ENCODE measurements at regions not wholly inside any gene's neighbourhood (a gene's known extent, or its start where the extent isn't known, plus 50 kb on each side); places are given as distances from the start of the nearest gene placed in this dataset.
A peak's percentile ranks its signal among the peaks of the same experiment; 100 is the strongest.

- H3K4me3 ChIP-seq (ENCODE audit: low read depth, low read length): no peak overlapping the region
- in situ Hi-C loops (cut with HindIII; ENCODE audit: low pct_ligation_motif_present, low sequenced_read_pairs): no loop called here
- TF ChIP-seq, protein P1, sequence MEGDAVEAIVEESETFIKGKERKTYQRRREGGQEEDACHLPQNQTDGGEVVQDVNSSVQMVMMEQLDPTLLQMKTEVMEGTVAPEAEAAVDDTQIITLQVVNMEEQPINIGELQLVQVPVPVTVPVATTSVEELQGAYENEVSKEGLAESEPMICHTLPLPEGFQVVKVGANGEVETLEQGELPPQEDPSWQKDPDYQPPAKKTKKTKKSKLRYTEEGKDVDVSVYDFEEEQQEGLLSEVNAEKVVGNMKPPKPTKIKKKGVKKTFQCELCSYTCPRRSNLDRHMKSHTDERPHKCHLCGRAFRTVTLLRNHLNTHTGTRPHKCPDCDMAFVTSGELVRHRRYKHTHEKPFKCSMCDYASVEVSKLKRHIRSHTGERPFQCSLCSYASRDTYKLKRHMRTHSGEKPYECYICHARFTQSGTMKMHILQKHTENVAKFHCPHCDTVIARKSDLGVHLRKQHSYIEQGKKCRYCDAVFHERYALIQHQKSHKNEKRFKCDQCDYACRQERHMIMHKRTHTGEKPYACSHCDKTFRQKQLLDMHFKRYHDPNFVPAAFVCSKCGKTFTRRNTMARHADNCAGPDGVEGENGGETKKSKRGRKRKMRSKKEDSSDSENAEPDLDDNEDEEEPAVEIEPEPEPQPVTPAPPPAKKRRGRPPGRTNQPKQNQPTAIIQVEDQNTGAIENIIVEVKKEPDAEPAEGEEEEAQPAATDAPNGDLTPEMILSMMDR (IDR thresholded peaks at IDR 0.05; ENCODE audit: low read depth, low read length, missing control alignments): no peak
- H3K27ac ChIP-seq: no peak overlapping the region
- no peak for DNase-seq
- no peaks in the 10 kb centered on the region for H3K36me3 ChIP-seq (replicated peaks)
- no peaks in the 10 kb centered on the region for H3K27me3 ChIP-seq (replicated peaks)
Observed at GRCh38 chr11:59285716-59286260, 72.9 kb upstream of the OR5AN1 start.

- no peak overlapping the region for H3K4me3 ChIP-seq (ENCODE audit: low read depth, low read length)
- no peak overlapping the region for H3K27ac ChIP-seq
- TF ChIP-seq, protein P1 (IDR thresholded peaks at IDR 0.05; ENCODE audit: low read depth, low read length, missing control alignments): no peak
- in situ Hi-C loops (cut with HindIII; ENCODE audit: low pct_ligation_motif_present, low sequenced_read_pairs): no loop called here
- no peaks in the 10 kb centered on the region for H3K27me3 ChIP-seq (replicated peaks)
- DNase-seq: no peak
- H3K36me3 ChIP-seq (replicated peaks): no peaks in the 10 kb centered on the region
Observed at GRCh38 chr11:59284773-59285129, 72.0 kb upstream of the MPEG1 start.

- DNase-seq: peak; percentile 55
- TF ChIP-seq, protein P1 (IDR thresholded peaks at IDR 0.05; ENCODE audit: low read depth, low read length, missing control alignments): peak; percentile 84
- H3K36me3 ChIP-seq (replicated peaks): no peaks in the 10 kb centered on the region
- no peak overlapping the region for H3K4me3 ChIP-seq (ENCODE audit: low read depth, low read length)
- in situ Hi-C loops (cut with HindIII; ENCODE audit: low pct_ligation_motif_present, low sequenced_read_pairs): no loop called here
- H3K27me3 ChIP-seq (replicated peaks): no peaks in the 10 kb centered on the region
- H3K27ac ChIP-seq: no peak overlapping the region
Observed at GRCh38 chr11:59283825-59284772, 71.4 kb upstream of the MPEG1 start.

DNA sequence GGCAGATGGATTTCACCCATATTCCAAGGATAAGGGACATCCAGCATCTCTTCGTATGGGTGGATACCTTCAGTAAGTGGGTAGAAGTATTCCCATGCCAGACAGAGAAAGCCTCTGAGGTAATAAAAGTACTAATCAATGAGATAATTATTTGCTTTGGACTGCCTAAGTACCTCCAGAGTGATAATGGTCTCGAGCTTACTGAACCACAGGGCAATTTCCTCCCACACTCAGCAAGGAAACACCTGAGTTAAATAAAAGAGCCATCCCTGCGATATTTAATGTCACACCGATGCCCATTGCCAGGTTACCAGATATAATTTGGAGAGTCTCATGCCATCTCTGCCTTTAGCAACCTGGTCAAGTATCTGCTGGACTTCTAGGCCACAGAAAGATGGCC is 70.6 kb upstream of the MPEG1 start:
- Histone ChIP-seq H3K27me3 (replicated peaks) (no peaks in the 10 kb centered on the region), H3K36me3 (replicated peaks) (no peaks in the 10 kb centered on the region), H3K27ac (no peak overlapping the region), H3K4me3 (ENCODE audit: low read depth, low read length) (no peak overlapping the region)
- no peak for DNase-seq
- in situ Hi-C loops (cut with HindIII; ENCODE audit: low pct_ligation_motif_present, low sequenced_read_pairs): no loop called here
- TF ChIP-seq, protein P1 (IDR thresholded peaks at IDR 0.05; ENCODE audit: low read depth, low read length, missing control alignments): no peak

DNA sequence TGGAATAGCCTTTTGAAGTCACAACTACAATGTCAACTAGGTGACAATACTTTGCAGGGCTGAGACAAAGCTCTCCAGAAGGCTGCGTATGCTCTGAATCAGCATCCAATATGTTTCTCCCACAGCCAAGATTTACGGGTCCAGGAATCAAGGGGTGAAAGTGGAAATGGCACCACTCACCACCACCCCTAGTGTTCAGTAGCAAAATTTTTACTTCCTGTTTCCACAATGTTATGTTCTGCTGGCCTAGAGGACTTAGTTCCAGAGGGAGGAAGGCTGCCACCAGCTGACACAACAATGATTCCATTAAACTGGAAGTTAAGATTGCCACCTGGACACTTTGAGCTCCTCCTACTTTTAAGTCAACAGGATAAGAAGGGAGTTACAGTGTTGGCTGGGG is 68.5 kb upstream of the MPEG1 start:
- Histone ChIP-seq H3K36me3 (replicated peaks) (no peaks in the 10 kb centered on the region), H3K27ac (no peak overlapping the region), H3K27me3 (replicated peaks) (no peaks in the 10 kb centered on the region), H3K4me3 (ENCODE audit: low read depth, low read length) (no peak overlapping the region)
- in situ Hi-C loops (cut with HindIII; ENCODE audit: low pct_ligation_motif_present, low sequenced_read_pairs): no loop called here
- TF ChIP-seq, protein P1 (IDR thresholded peaks at IDR 0.05; ENCODE audit: low read depth, low read length, missing control alignments): no peak
- DNase-seq: no peak
